ENCODE measurements at regions not wholly inside any gene's neighbourhood (a gene's known extent, or its start where the extent isn't known, plus 50 kb on each side); places are given as distances from the start of the nearest gene placed in this dataset.
"Not testable (repeated sequence)": the region's sequence is repeated elsewhere in the genome, so short reads cannot be mapped to it uniquely, and the experiment has no call there.

GRCh38 chr5:162817364-162817763 is 620.0 kb upstream of the CCNG1 start:
- TF ChIP-seq, protein P1, sequence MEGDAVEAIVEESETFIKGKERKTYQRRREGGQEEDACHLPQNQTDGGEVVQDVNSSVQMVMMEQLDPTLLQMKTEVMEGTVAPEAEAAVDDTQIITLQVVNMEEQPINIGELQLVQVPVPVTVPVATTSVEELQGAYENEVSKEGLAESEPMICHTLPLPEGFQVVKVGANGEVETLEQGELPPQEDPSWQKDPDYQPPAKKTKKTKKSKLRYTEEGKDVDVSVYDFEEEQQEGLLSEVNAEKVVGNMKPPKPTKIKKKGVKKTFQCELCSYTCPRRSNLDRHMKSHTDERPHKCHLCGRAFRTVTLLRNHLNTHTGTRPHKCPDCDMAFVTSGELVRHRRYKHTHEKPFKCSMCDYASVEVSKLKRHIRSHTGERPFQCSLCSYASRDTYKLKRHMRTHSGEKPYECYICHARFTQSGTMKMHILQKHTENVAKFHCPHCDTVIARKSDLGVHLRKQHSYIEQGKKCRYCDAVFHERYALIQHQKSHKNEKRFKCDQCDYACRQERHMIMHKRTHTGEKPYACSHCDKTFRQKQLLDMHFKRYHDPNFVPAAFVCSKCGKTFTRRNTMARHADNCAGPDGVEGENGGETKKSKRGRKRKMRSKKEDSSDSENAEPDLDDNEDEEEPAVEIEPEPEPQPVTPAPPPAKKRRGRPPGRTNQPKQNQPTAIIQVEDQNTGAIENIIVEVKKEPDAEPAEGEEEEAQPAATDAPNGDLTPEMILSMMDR (IDR thresholded peaks at IDR 0.05): no peak
- H3K9me3 Mint-ChIP-seq: peaks cover 15 to 19% of the 10 kb centered on the region in 2 donors
- H3K4me1 Mint-ChIP-seq: no peaks in the 10 kb centered on the region
- no peak overlapping the region for H3K27ac Mint-ChIP-seq
- H3K27me3 ChIP-seq (ENCODE audit: control insufficient read depth, insufficient read depth, low read length): no peaks in the 10 kb centered on the region
- WGBS (ENCODE audit: insufficient coverage): 80% methylated on average over 2 of the region's 4 CpGs
- H3K4me1 ChIP-seq (ENCODE audit: control insufficient read depth, insufficient read depth, low read length): no peaks in the 10 kb centered on the region
- no peaks in the 10 kb centered on the region for H3K9me3 ChIP-seq (ENCODE audit: control insufficient read depth, insufficient read depth, low read length)
- DNase-seq: no peak
- ATAC-seq: no peak
- H3K27me3 Mint-ChIP-seq (ENCODE audit: low read depth in 2 of 2): no peaks in the 10 kb centered on the region
- H3K27ac ChIP-seq (ENCODE audit: low read length): no peak overlapping the region
- intact Hi-C loops (cut with micrococcal nuclease): no loop called here
- no peaks in the 10 kb centered on the region for H3K36me3 ChIP-seq (ENCODE audit: control insufficient read depth, insufficient read depth, low read length)
- no peak overlapping the region for H3K4me3 Mint-ChIP-seq
- no peaks in the 10 kb centered on the region for H3K36me3 Mint-ChIP-seq
- no peak overlapping the region for H3K4me3 ChIP-seq (ENCODE audit: low read length)

DNA sequence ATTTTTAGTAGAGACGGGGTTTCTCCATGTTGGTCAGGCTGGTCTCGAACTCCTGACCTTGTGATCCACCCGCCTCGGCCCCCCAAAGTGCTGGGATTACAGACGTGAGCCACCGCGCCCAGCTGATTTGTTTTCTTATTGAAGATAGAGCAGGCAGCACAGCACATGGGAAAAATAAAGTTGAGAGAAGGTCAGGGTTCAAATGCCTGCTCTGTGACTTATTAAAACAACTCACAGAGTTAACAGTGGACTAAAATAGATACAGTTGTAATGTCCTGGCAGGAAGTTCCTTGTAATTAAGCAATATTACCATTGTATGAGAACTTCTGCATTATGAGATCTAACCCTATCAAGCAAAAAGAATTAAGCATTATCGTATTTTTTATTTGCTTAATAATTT is 615.7 kb upstream of the CCNG1 start:
- H3K4me3 ChIP-seq (ENCODE audit: low read length); DNase-seq; ATAC-seq; H3K4me1 ChIP-seq (ENCODE audit: control insufficient read depth, insufficient read depth, low read length); H3K27me3 ChIP-seq (ENCODE audit: control insufficient read depth, insufficient read depth, low read length); H3K36me3 ChIP-seq (ENCODE audit: control insufficient read depth, insufficient read depth, low read length); intact Hi-C loops (cut with micrococcal nuclease); H3K27ac Mint-ChIP-seq; H3K4me3 Mint-ChIP-seq; H3K36me3 Mint-ChIP-seq; H3K9me3 ChIP-seq (ENCODE audit: control insufficient read depth, insufficient read depth, low read length); H3K27ac ChIP-seq (ENCODE audit: low read length); H3K4me1 Mint-ChIP-seq; H3K27me3 Mint-ChIP-seq (ENCODE audit: low read depth in 2 of 2): not testable (repeated sequence)
- WGBS (ENCODE audit: insufficient coverage): 93% methylated on average over 7 of the region's 8 CpGs
- H3K9me3 Mint-ChIP-seq: peaks cover 8 to 10% of the 10 kb centered on the region in 2 donors

DNA sequence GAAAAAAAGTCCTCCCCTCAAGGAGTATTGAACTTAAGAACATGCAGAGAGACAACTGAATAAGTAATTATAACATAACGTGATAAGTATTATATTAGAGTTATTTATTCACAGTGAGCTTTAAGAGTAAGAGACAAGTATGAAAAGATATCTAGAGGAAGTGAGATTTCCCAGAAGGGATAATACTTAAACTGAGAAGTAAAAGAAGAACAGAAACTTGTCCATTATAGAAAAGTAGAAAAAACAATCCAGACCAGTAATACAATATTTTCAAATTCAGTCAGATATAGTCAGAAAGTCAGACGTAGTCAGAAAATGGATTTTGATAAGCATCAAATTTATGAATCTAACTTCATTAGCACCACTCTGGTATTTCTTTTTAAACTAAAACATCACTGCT is 613.0 kb upstream of the CCNG1 start:
- Mint-ChIP-seq H3K27ac (no peak overlapping the region), H3K36me3 (no peaks in the 10 kb centered on the region), H3K9me3 (peaks cover 10 to 12% of the 10 kb centered on the region in 2 donors), H3K27me3 (ENCODE audit: low read depth in 2 of 2) (no peaks in the 10 kb centered on the region), H3K4me1 (no peaks in the 10 kb centered on the region), H3K4me3 (no peak overlapping the region)
- 88% methylated on average over 1 of the region's 2 CpGs for WGBS (ENCODE audit: insufficient coverage)
- no peak for ATAC-seq
- no peaks in the 10 kb centered on the region for H3K36me3 ChIP-seq (ENCODE audit: control insufficient read depth, insufficient read depth, low read length)
- no peaks in the 10 kb centered on the region for H3K27me3 ChIP-seq (ENCODE audit: control insufficient read depth, insufficient read depth, low read length)
- no peaks in the 10 kb centered on the region for H3K9me3 ChIP-seq (ENCODE audit: control insufficient read depth, insufficient read depth, low read length)
- intact Hi-C loops (cut with micrococcal nuclease): no loop called here
- H3K4me1 ChIP-seq (ENCODE audit: control insufficient read depth, insufficient read depth, low read length): no peaks in the 10 kb centered on the region
- TF ChIP-seq, protein P1 (IDR thresholded peaks at IDR 0.05): no peak
- no peak overlapping the region for H3K27ac ChIP-seq (ENCODE audit: low read length)
- H3K4me3 ChIP-seq (ENCODE audit: low read length): no peak overlapping the region
- no peak for DNase-seq

DNA sequence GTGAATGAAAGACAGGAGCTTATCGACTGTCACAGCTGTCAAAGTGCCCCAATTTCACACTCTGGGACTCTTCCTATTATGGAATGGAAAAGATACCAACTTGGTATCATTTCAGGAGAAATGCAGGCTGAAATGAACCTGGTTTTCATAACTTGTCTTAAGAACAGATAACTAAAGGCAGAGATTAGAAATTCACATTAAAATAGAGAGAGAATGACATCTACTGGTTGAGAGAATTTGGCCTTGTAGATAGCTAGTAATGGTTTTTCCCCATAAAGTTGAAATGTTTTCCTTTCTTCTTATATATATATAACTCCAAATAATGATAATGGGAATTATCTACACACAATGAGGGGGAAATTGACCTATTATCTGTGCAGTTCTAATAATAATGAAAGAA is 600.2 kb upstream of the CCNG1 start:
- intact Hi-C loops (cut with micrococcal nuclease): no loop called here
- Mint-ChIP-seq H3K9me3 (peaks cover 11 to 16% of the 10 kb centered on the region in 2 donors), H3K4me3 (no peak overlapping the region), H3K27me3 (ENCODE audit: low read depth in 2 of 2) (no peaks in the 10 kb centered on the region), H3K36me3 (peaks cover 6% of the 10 kb centered on the region), H3K4me1 (no peaks in the 10 kb centered on the region), H3K27ac (no peak overlapping the region)
- H3K27me3 ChIP-seq (ENCODE audit: control insufficient read depth, insufficient read depth, low read length): no peaks in the 10 kb centered on the region
- DNase-seq (no peak), ATAC-seq (no peak)
- H3K4me1 ChIP-seq (ENCODE audit: control insufficient read depth, insufficient read depth, low read length): no peaks in the 10 kb centered on the region
- no peaks in the 10 kb centered on the region for H3K36me3 ChIP-seq (ENCODE audit: control insufficient read depth, insufficient read depth, low read length)
- no CpG with 5 or more reads among the region's 1 CpG for WGBS (ENCODE audit: insufficient coverage)
- peaks cover 7% of the 10 kb centered on the region for H3K9me3 ChIP-seq (ENCODE audit: control insufficient read depth, insufficient read depth, low read length)
- no peak overlapping the region for H3K4me3 ChIP-seq (ENCODE audit: low read length)
- H3K27ac ChIP-seq (ENCODE audit: low read length): no peak overlapping the region
- TF ChIP-seq, protein P1 (IDR thresholded peaks at IDR 0.05): no peak

Measured in natural killer cell (primary cell).